A172 (cell line): ENCODE measurements at regions not wholly inside any gene's neighbourhood (a gene's known extent, or its start where the extent isn't known, plus 50 kb on each side); places are given as distances from the start of the nearest gene placed in this dataset.

Experiments
- DNase-seq: peaks from one replicate; pipeline ENCODE4 v3.0.0-alpha.2; 2015; ENCODE audit warnings: low spot score

DNA sequence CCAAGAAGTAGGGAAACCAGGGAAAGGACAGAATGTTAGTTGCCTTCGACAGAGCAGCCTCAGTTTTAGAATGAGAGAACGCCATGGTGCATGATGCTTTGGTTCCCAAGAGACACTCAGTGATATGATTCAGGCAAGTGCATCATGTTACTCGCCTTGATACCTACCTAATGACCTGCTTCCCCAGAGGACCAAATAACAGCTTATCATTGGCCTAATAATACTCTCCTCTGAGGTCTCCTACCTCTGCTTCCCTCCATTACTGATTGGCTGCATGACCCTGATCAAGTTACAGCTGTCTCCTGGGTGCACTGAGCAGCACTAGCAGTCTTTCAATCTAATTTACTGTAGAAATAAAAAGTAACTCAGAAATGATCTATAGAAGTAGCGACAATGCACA is 979.7 kb upstream of the FAT3 start:
- no peak for DNase-seq

DNA sequence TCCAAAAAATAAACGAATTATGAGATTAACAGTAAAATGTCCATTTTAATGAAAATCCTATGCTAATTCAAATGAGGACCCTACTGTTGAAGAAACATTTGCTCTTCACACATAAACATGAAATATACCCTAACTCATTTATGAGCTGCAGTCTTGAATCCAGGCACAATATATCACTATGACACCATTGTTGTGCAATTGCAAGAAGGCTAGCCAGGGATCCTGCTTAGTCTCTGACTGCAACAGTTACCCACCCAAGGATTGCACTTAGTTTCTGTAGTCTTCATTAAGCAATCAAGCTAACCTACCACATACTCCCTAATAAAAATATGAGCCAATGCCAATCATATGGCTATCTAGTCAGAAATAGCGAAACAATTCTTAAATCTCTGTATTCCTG is 981.0 kb upstream of the FAT3 start:
- no peak for DNase-seq

DNA sequence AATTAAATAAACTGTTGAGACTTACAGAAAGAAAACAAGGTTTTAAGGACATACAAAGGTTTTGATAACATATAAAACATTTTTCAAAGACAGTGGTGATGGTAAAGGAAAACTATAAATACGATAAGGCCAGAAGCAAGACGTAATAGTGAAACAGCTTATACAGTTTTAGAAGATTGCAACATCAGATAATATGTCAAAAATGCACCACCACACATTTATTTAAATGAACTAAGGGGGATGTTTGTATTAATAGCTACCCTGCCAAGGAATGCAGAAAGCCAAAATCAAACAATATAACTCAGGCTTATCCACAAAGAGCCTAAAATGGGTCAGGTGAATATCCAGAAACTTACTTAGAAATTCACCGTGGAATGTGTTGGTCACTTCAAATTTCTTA is 981.6 kb upstream of the FAT3 start:
- DNase-seq: no peak

DNA sequence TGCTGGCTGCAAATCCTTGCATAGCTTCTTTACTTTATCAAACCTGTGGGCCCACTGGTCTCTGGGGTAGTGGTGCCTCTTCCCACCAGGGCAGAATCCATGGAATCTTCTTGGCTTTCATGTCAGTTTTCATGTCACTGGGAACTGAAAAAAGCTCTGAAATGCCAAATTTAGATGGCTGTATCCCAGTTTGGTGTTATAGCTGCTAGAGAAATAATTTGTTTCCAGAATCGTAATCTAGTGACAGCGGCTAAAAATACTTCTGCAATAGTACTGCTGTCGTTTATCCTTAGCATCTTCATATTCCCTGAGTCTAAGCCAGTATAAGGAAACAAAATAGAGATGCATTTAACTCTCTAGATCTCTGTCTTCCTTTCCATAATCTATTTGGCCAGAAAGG is 983.4 kb upstream of the FAT3 start:
- no peak for DNase-seq

GRCh38 chr11:91239359-91239758 is 985.3 kb upstream of the FAT3 start:
- no peak for DNase-seq

DNA sequence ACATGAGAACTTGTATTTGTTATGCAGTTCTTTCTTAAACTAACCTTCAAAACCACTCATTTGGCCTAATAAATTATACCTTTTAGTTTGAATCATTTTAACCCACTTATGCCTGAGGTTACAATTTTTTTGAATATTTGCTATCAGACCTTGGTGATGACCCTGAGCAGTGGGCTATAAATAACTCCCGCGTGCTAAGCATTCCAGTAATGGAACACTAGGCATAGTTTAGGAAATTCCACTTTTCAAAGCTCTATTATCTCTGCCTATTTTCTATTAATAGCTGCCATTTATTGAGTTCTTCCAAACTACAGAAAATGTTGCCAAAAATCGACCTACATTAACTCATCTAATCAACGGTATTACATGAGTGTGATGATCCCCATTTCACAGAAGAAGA is 993.4 kb upstream of the FAT3 start:
- DNase-seq: no peak

GRCh38 chr11:91230647-91231046 is 994.0 kb upstream of the FAT3 start:
- no peak for DNase-seq

- no peak for DNase-seq
Measured at GRCh38 chr11:91222830-91223229, 1000.0 kb upstream of the CHORDC1 start.

GRCh38 chr11:91220476-91221202 is 997.8 kb upstream of the CHORDC1 start:
- DNase-seq: peak; percentile 0

DNA sequence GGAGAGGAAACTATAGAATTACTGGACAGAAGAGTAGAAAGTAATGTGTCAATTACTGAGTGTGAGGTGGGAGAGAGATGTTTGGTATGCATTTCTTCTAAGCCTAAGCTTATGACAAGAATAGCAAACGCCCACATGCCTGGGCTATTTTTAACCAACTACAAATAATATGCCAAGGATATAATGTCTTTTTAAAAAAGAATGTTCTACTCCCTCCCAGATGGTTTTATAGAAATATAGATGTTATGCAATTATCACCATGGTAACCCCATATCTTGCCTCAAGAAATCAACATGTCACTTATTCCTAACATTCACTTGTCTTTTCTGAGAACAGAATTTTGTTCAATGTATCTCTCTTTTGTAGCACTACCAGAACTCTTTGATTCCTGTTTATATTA is 996.7 kb upstream of the CHORDC1 start:
- DNase-seq: no peak

- DNase-seq: no peak
Measured at GRCh38 chr11:91209751-91210150, 986.9 kb upstream of the CHORDC1 start.

- no peak for DNase-seq
Measured at GRCh38 chr11:91209306-91209705, 986.5 kb upstream of the CHORDC1 start.

DNA sequence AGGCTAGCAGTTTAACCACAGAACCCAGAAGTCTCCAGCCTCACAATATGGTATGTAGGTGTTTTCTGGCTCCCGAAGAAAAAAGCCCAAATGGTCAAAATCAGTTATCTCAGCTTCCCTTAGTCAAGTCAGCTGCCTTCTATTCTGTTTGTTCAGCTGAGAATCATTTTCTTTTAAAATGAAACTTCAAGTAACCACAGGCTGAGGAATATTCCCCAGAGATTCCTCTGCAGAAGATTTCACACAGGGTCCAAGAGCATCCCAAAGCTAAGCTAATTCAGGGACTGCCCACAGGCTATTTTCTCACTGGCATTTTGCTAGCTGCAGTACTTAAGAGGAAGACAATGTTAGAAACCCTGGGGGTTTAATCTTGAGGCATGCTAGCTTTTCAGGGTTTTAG is 977.0 kb upstream of the CHORDC1 start:
- no peak for DNase-seq

GRCh38 chr11:91194546-91194945 is 971.7 kb upstream of the CHORDC1 start:
- DNase-seq: no peak

DNA sequence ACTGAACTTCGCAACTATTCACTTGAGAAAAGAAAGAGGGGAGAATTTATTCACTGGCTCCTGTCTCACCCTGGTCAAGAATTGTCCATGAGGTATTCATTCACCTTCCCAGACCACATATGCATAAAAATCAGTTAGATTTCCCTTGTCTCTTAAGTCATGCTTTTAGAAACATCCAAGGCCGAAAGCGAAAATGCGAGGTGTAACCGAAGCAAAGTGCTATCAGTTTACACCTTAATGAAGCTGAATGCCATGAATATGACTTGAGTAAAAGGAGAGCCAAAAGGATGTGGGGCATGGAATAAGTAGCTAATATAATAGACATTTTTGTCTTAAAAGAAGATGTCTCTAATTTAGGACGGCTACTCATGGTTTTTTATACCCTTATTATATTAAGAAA is 965.6 kb upstream of the CHORDC1 start:
- DNase-seq: no peak

DNA sequence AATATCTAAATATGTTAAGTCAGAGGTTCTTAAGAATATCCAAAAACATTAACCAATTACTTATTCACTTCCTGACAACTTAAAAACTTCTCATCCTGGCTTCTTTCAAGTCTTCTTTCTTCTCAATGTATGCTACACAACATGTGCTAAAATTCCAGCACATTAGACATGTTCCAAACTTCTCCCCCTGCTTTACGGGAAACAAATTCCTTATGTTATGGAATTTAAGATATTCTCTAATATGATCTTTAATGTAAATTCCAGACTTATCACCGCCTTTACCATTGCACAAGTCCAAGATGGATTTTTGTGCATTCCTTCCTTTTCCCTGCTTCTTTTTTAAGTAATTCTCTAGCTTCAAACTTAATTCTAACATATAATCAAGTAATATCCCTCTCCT is 964.5 kb upstream of the CHORDC1 start:
- DNase-seq: no peak

DNA sequence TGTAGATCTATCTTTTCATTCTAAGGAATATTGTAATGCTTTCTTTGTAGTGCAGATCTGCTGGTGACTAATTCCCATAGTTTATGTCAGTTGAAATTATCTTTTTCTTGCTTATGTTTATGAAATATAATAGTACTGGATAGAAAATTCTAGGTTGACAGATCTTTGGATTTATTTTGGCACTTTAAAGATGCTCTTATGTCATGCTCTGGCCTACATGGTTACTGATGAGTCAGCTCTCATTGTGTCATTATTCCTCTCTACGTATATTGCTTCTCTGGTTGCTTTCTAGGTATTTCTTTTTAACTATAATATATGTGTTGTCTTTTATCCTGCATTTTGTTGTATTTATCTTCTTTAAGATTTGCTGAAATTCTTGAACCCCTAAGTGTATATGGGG is 955.5 kb upstream of the CHORDC1 start:
- no peak for DNase-seq

GRCh38 chr11:91174734-91175133 is 951.9 kb upstream of the CHORDC1 start:
- DNase-seq: no peak

- DNase-seq: no peak
Measured at GRCh38 chr11:91174193-91174592, 951.3 kb upstream of the CHORDC1 start.

DNA sequence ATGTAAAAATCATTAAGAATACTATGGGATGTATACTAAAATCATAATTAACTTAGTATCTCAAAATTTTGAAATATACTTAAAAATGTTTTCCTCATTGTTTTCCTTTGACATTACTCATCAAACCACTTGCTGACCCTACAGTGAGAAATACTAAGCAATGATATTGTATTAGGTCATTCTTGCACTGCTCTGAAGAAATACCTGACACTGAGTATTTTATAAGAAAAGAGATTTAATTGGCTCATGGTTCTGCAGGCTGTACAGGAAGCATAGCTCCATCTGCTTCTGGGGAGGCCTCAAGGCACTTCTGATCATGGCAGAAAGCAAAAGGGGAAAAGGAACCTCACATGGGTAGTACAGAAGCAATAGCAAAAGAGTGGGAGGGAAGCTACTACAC is 950.9 kb upstream of the CHORDC1 start:
- peak; percentile 1 for DNase-seq

DNA sequence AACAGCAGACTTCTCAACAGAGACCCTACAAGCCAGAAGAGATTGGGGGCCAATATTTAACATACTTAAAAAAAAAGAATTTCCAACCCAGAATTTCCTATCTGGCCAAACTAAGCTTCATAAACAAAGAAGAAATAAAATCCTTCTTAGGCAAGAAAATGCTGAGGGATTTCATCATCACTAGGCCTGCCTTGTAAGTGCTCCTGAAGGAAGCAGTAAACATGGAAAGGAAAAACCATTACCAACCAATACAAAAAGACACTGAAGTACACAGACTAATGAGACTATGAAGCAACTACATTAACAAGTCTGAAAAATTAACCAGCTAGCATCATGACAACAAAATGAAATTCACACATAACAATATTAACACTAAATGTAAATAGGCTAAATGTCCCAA is 947.9 kb upstream of the CHORDC1 start:
- no peak for DNase-seq

DNA sequence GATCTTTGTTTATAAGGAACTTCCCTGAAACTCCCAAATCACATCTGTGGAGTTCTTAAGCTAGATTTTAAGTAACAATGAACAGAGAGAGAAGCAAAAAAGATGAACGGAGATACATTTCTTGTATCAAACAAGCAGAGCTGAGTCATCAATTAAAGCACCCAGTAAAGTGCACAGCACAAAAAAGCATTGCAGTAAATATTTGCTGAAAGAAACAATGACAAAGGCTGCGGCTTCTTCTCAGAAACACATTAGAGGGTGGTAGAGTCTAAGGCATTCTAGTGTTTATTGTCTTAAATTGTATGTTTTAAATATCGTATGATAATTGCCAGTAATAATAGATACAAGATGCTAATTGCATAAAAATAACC is 941.6 kb upstream of the CHORDC1 start:
- peak; percentile 17 for DNase-seq

GRCh38 chr11:91163619-91164451 is 941.0 kb upstream of the CHORDC1 start:
- peak; percentile 69 for DNase-seq

GRCh38 chr11:91160661-91161060 is 937.8 kb upstream of the CHORDC1 start:
- no peak for DNase-seq
